Endothelial cell of umbilical vein (primary cell): ENCODE measurements at regions not wholly inside any gene's neighbourhood (a gene's known extent, or its start where the extent isn't known, plus 50 kb on each side); places are given as distances from the start of the nearest gene placed in this dataset.

Experiments
- BruUV-seq: library from RNA; stranded (reverse); fragments of 400-500 nt; replicated peaks from 2 replicates; lab custom pipeline; 2021; lab: Mats Ljungman, UMichigan
- CTCF ChIA-PET: fragments of 300-600, 350-600 bp; sonication (Branson Sonifier 250); formaldehyde crosslinking; loops from one replicate; lab custom pipeline; 2021; ENCODE audit warnings: antibody characterized with exemption, inconsistent platforms; lab: Charles Lee
- POLR2A ChIA-PET: fragments of 300-600, 350-600 bp; sonication (Branson Sonifier 250); formaldehyde crosslinking; loops from one replicate; lab custom pipeline; 2021; ENCODE audit warnings: antibody characterized with exemption, inconsistent platforms; lab: Charles Lee
- DNase-seq: peaks from one replicate; pipeline ENCODE4 v3.0.0-alpha.2; 2011; ENCODE audit warnings: low read depth, low spot score
- FAIRE-seq: peaks from 2 replicates; lab custom pipeline; 2011; peaks lifted over from hg19 to GRCh38; lab: Jason Lieb, UNC
- H2AFZ ChIP-seq: 2 replicates; pipeline ENCODE4 v1.6.0; 2012; ENCODE audit warnings: low read depth, low read length, control low read depth, inconsistent platforms
- H3K27ac ChIP-seq: 2 replicates; pipeline ENCODE4 v1.5.1; 2011; ENCODE audit warnings: low read depth, mild to moderate bottlenecking, control low read depth, low read length, moderate library complexity; ENCODE audit not compliant: insufficient read depth
- H3K27me3 ChIP-seq, 2 experiments: 2 replicates each; pipeline versions ENCODE4 v1.6.0 to v1.6.1; 2011; ENCODE audit warnings: low read length in 2 of 2, mixed read lengths in 1 of 2; ENCODE audit not compliant: control insufficient read depth in 2 of 2, insufficient read depth in 2 of 2
- H3K36me3 ChIP-seq, 2 experiments: 2 replicates in 1 of 2; 3 replicates in 1 of 2; pipeline ENCODE4 v1.5.1; 2011; ENCODE audit warnings: low read length in 2 of 2, mild to moderate bottlenecking in 1 of 2, moderate library complexity in 1 of 2; ENCODE audit not compliant: control insufficient read depth in 2 of 2, insufficient read depth in 2 of 2; ENCODE audit errors: extremely low read depth in 1 of 2
- H3K4me1 ChIP-seq: 3 replicates; pipeline ENCODE4 v1.5.1; 2011; ENCODE audit warnings: mild to moderate bottlenecking, low read length; ENCODE audit not compliant: control insufficient read depth, insufficient read depth; ENCODE audit errors: extremely low read depth
- H3K4me2 ChIP-seq: 2 replicates; pipeline ENCODE4 v1.6.1; 2011; ENCODE audit warnings: low read length, control low read depth, mixed read lengths; ENCODE audit not compliant: insufficient read depth
- H3K4me3 ChIP-seq, 3 experiments: fragments of 200-600 bp in 1 of 3; sonication (generic), shearing (Covaris generic) in 1 of 3; replicated peaks in 1 of 3; 2 replicates each; pipeline ENCODE4 v1.5.1; 2011 to 2016; ENCODE audit warnings: control low read depth in 3 of 3, low read length in 3 of 3, mild to moderate bottlenecking in 2 of 3, inconsistent platforms in 1 of 3, low read depth in 1 of 3, moderate library complexity in 1 of 3; ENCODE audit not compliant: insufficient read depth in 1 of 3
- H3K79me2 ChIP-seq: 2 replicates; pipeline ENCODE4 v1.6.0; 2012; ENCODE audit warnings: low read length, inconsistent platforms; ENCODE audit not compliant: control insufficient read depth, insufficient read depth
- H3K9ac ChIP-seq: replicated peaks from 2 replicates; pipeline ENCODE3; 2011; ENCODE audit warnings: low read length, control low read depth; ENCODE audit not compliant: insufficient read depth; ENCODE audit errors: extremely low read depth
- H3K9me1 ChIP-seq: replicated peaks from 3 replicates; pipeline ENCODE4 v1.6.0; 2011; ENCODE audit warnings: mild to moderate bottlenecking, low read length; ENCODE audit not compliant: control insufficient read depth, insufficient read depth; ENCODE audit errors: extremely low read depth
- H3K9me3 ChIP-seq: replicated peaks from 2 replicates; pipeline ENCODE4 v1.5.1; 2012; ENCODE audit warnings: low read length, inconsistent platforms; ENCODE audit not compliant: control insufficient read depth, insufficient read depth
- H4K20me1 ChIP-seq: replicated peaks from 2 replicates; pipeline ENCODE3; 2011; ENCODE audit warnings: mild to moderate bottlenecking, low read length; ENCODE audit not compliant: control insufficient read depth, insufficient read depth; ENCODE audit errors: extremely low read depth
- CTCF ChIP-seq, 2 donors: IDR thresholded peaks; 1 replicate in 1 of 2; 2 replicates in 1 of 2; pipeline ENCODE4 v1.5.1; 2011; ENCODE audit warnings: low read length in 2 of 2, mild to moderate bottlenecking in 2 of 2, moderate library complexity in 2 of 2, control low read depth in 1 of 2, inconsistent platforms in 1 of 2, low read depth in 1 of 2; ENCODE audit not compliant: insufficient read depth in 1 of 2; ENCODE audit errors: extremely low read depth in 1 of 2
- EZH2 ChIP-seq: IDR thresholded peaks from 2 replicates; pipeline ENCODE4 v1.6.1; 2012; ENCODE audit warnings: borderline replicate concordance, low read depth, mild to moderate bottlenecking, moderate library complexity, low read length, inconsistent platforms; ENCODE audit not compliant: severe bottlenecking
- FOS ChIP-seq: IDR thresholded peaks from 2 replicates; pipeline ENCODE4 v1.6.1; 2011; ENCODE audit warnings: mild to moderate bottlenecking, low read length, moderate library complexity, borderline replicate concordance; ENCODE audit not compliant: insufficient read depth
- GATA2 ChIP-seq: IDR thresholded peaks from 2 replicates; pipeline ENCODE4 v1.7.0; 2011; ENCODE audit warnings: low read depth, mild to moderate bottlenecking, moderate library complexity, mixed read lengths, low read length; ENCODE audit not compliant: insufficient read length, insufficient read depth
- JUN ChIP-seq: IDR thresholded peaks from 2 replicates; pipeline ENCODE4 v1.6.1; 2011; ENCODE audit warnings: borderline replicate concordance, low read depth; ENCODE audit not compliant: insufficient read length, insufficient read depth
- MYC ChIP-seq: IDR thresholded peaks from one replicate; pipeline ENCODE4 v1.6.1; 2011; ENCODE audit warnings: mild to moderate bottlenecking, low read depth, low read length
- POLR2A ChIP-seq: IDR thresholded peaks from 2 replicates; pipeline ENCODE4 v1.6.1; 2012; ENCODE audit warnings: low read depth, mild to moderate bottlenecking, control low read depth, low read length
- POLR2AphosphoS5 ChIP-seq: IDR thresholded peaks from 2 replicates; pipeline ENCODE4 v1.6.1; 2012; ENCODE audit warnings: low read depth, mild to moderate bottlenecking, control low read depth, low read length, moderate library complexity; ENCODE audit not compliant: insufficient read depth
- dilution Hi-C: fragments of 300-500 bp; cut with MboI; formaldehyde crosslinking; loops from one replicate; pipeline ENCODE4 v1.15.0; 2019; ENCODE audit warnings: low sequenced_read_pairs; ENCODE audit not compliant: extremely low pct_ligation_motif_present
- intact Hi-C: fragments of 100-400 bp; cut with micrococcal nuclease; formaldehyde crosslinking; loops from one replicate; pipeline ENCODE4 v1.10.0; 2022
- TF ChIP-seq, protein P1 (sequence below): IDR thresholded peaks from 2 replicates; pipeline ENCODE4 v1.6.1; 2011; ENCODE audit not compliant: insufficient read depth, insufficient read length

- Histone ChIP-seq H3K27ac (no peak overlapping the region), H3K9ac (no peak overlapping the region), H3K79me2 (no peaks in the 10 kb centered on the region), H3K4me1 (no peaks in the 10 kb centered on the region), H3K9me3 (no peaks in the 10 kb centered on the region), H3K4me3 (no peak overlapping the region), H3K9me1 (no peaks in the 10 kb centered on the region), H3K4me2 (no peak overlapping the region), H4K20me1 (no peaks in the 10 kb centered on the region), H3K36me3 (no peaks in the 10 kb centered on the region), H3K27me3 (no peaks in the 10 kb centered on the region), H2AFZ (no peak overlapping the region)
- DNase-seq (no peak), FAIRE-seq (no peak)
- intact Hi-C loops (no loop called here), dilution Hi-C loops (no loop called here)
- CTCF ChIA-PET, result no interaction called here
- POLR2A ChIA-PET, result no interaction called here
- no peak for TF ChIP-seq CTCF (IDR thresholded peaks at IDR 0.05; ENCODE audit: extremely low read depth in 1 of 2, insufficient read depth in 1 of 2, low read depth in 1 of 2, low read length in 2 of 2)
- BruUV-seq, result no TSS peak
Measured at GRCh38 chr9:118121361-118121760, 417.2 kb downstream of the TLR4 start.

GRCh38 chr9:118128313-118128712 lies 424.1 kb downstream of the TLR4 start:
- H3K9ac ChIP-seq, result no peak overlapping the region
- no peak overlapping the region for H2AFZ ChIP-seq
- no peak for DNase-seq
- H3K9me3 ChIP-seq, result no peaks in the 10 kb centered on the region
- no peaks in the 10 kb centered on the region for H4K20me1 ChIP-seq
- BruUV-seq, result no TSS peak
- H3K79me2 ChIP-seq, result no peaks in the 10 kb centered on the region
- dilution Hi-C loops, result no loop called here
- H3K36me3 ChIP-seq, result no peaks in the 10 kb centered on the region
- no peak overlapping the region for H3K27ac ChIP-seq
- H3K27me3 ChIP-seq, result no peaks in the 10 kb centered on the region
- intact Hi-C loops, result no loop called here
- POLR2A ChIA-PET, result no interaction called here
- H3K9me1 ChIP-seq, result no peaks in the 10 kb centered on the region
- no peak overlapping the region for H3K4me3 ChIP-seq
- no peak for FAIRE-seq
- no peaks in the 10 kb centered on the region for H3K4me1 ChIP-seq
- CTCF ChIA-PET, result no interaction called here
- no peak overlapping the region for H3K4me2 ChIP-seq
- TF ChIP-seq GATA2 (no peak), FOS (no peak), EZH2 (no peak), POLR2A (no peak), MYC (no peak), POLR2AphosphoS5 (no peak), CTCF (IDR thresholded peaks at IDR 0.05; ENCODE audit: extremely low read depth in 1 of 2, insufficient read depth in 1 of 2, low read depth in 1 of 2, low read length in 2 of 2) (no peak), JUN (no peak)
- TF ChIP-seq, protein P1, sequence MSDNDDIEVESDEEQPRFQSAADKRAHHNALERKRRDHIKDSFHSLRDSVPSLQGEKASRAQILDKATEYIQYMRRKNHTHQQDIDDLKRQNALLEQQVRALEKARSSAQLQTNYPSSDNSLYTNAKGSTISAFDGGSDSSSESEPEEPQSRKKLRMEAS, result no peak
